ENCODE measurements at regions not wholly inside any gene's neighbourhood (a gene's known extent, or its start where the extent isn't known, plus 50 kb on each side); places are given as distances from the start of the nearest gene placed in this dataset.

DNA sequence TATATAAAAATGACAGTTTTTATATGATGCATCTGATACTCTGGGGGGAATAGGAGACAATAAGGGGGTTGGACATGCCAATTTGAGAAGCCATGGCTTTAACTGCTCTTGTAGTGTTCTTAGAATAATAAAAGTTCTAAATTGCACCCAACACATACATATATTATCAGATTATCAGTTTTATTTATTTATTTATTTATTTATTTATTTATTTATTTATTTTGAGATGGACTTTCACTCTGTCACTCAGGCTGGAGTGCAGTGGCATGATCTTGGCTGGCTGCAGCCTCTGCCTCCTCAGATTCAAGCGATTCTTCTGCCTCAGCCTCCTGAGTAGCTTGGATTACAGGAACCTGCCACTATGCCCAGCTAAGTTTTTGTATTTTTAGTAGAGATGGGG is 356.8 kb downstream of the TLL1 start:
- H3K9ac ChIP-seq: no peak overlapping the region
- TF ChIP-seq, protein P1, sequence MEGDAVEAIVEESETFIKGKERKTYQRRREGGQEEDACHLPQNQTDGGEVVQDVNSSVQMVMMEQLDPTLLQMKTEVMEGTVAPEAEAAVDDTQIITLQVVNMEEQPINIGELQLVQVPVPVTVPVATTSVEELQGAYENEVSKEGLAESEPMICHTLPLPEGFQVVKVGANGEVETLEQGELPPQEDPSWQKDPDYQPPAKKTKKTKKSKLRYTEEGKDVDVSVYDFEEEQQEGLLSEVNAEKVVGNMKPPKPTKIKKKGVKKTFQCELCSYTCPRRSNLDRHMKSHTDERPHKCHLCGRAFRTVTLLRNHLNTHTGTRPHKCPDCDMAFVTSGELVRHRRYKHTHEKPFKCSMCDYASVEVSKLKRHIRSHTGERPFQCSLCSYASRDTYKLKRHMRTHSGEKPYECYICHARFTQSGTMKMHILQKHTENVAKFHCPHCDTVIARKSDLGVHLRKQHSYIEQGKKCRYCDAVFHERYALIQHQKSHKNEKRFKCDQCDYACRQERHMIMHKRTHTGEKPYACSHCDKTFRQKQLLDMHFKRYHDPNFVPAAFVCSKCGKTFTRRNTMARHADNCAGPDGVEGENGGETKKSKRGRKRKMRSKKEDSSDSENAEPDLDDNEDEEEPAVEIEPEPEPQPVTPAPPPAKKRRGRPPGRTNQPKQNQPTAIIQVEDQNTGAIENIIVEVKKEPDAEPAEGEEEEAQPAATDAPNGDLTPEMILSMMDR (IDR thresholded peaks at IDR 0.05): no peak
- no peak overlapping the region for H2AFZ ChIP-seq
- H3K27ac ChIP-seq: no peak overlapping the region
- H3K4me1 ChIP-seq: no peaks in the 10 kb centered on the region
- no peaks in the 10 kb centered on the region for H3K36me3 ChIP-seq (ENCODE audit: control insufficient read depth, insufficient read depth, low read length)
- no peak overlapping the region for H3K4me2 ChIP-seq (ENCODE audit: low read length)
- no peaks in the 10 kb centered on the region for H3K9me3 ChIP-seq (ENCODE audit: control insufficient read depth, low read length)
- H3K4me3 ChIP-seq (ENCODE audit: low read depth, low read length): no peak overlapping the region
- H3K27me3 ChIP-seq (ENCODE audit: control insufficient read depth, insufficient read depth, low read length): no peaks in the 10 kb centered on the region
- H3K79me2 ChIP-seq: no peaks in the 10 kb centered on the region

DNA sequence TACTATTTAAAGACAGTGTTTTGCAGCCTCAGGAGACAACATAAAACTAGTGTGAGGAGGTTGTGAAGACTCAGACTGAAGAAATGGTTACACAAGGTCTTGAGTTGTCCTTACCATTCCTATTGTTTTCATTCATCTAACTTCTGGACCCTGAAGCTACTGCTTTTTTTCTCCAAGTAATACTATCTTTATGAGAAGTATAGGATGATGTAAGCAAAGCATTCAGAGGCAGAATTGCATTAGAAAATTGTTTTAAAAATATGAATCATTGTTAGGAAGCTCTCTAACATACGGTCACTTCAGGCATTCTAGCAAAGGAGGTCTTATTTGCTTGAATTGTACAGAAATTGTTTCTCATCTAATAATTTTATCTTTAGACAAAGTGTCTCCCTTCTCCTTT is 357.8 kb downstream of the TLL1 start:
- H3K4me2 ChIP-seq (ENCODE audit: low read length): no peak overlapping the region
- H2AFZ ChIP-seq: no peak overlapping the region
- no peak overlapping the region for H3K9ac ChIP-seq
- H3K9me3 ChIP-seq (ENCODE audit: control insufficient read depth, low read length): no peaks in the 10 kb centered on the region
- no peak overlapping the region for H3K4me3 ChIP-seq (ENCODE audit: low read depth, low read length)
- no peaks in the 10 kb centered on the region for H3K4me1 ChIP-seq
- H3K79me2 ChIP-seq: no peaks in the 10 kb centered on the region
- no peaks in the 10 kb centered on the region for H3K27me3 ChIP-seq (ENCODE audit: control insufficient read depth, insufficient read depth, low read length)
- no peaks in the 10 kb centered on the region for H3K36me3 ChIP-seq (ENCODE audit: control insufficient read depth, insufficient read depth, low read length)
- TF ChIP-seq, protein P1 (IDR thresholded peaks at IDR 0.05): no peak
- H3K27ac ChIP-seq: no peak overlapping the region

DNA sequence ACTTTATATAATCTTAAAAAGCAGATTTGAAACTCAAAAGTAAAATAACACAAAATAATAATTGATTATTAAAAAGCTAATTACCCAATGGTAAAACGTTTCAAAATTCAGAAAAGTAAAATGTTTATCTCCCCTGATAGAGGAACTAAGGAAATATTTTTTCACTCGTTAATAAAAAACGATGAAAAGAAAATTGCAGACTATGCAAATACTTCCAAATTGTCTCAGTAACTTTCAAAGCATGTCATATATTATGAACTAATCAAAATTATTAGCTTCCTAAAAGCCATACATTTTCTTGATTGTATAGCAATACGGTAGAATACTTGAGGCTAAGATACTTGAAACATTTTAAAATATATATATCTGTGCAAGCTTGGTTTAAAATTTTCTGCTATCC is 366.3 kb downstream of the TLL1 start:
- no peaks in the 10 kb centered on the region for H3K36me3 ChIP-seq (ENCODE audit: control insufficient read depth, insufficient read depth, low read length)
- TF ChIP-seq, protein P1 (IDR thresholded peaks at IDR 0.05): no peak
- no peak overlapping the region for H3K9ac ChIP-seq
- H3K4me2 ChIP-seq (ENCODE audit: low read length): no peak overlapping the region
- no peaks in the 10 kb centered on the region for H3K9me3 ChIP-seq (ENCODE audit: control insufficient read depth, low read length)
- no peaks in the 10 kb centered on the region for H3K27me3 ChIP-seq (ENCODE audit: control insufficient read depth, insufficient read depth, low read length)
- no peak overlapping the region for H2AFZ ChIP-seq
- no peak overlapping the region for H3K4me3 ChIP-seq (ENCODE audit: low read depth, low read length)
- H3K79me2 ChIP-seq: no peaks in the 10 kb centered on the region
- no peak overlapping the region for H3K27ac ChIP-seq
- H3K4me1 ChIP-seq: no peaks in the 10 kb centered on the region

DNA sequence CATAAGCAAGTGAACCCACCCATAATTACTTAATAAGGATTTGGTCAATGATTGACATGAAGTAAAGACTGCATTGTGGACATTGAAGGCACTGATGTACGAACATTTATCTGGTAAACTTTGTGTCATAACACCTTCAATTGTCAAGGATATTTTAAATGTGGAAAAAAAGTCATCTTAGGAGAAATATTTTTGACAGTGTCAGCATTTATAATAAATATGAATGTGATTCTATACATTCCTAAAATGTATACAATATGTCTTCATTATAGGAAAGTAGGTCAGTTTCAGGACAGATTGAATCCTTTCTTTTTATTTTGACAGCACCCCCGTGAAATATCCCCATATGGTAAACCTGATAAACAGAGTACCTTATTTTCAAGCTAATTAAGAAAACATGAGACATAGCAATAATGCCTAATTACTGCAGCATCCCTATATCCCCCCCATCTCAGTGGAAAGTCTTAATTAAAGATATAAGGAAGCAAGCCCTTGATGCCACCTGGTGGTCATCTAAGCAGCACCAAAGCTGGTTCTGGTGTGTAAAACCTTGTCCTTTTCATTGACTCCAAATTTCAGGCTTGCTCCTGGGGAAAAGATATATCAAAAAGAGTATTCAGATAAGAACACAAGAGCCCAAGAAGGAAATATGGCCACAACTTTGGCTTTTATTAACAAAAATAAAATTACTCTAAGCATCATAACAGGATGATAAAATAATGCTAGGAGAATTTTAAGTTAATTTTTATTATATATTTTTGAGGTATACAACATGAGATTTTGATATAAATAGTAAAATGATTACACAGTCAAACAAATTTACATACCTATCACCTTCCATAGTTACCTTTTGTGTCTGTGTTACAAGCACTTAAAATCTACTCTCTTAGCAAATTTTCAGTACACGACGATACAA is 379.7 kb downstream of the TLL1 start:
- Histone ChIP-seq H3K9me3 (ENCODE audit: control insufficient read depth, low read length) (no peaks in the 10 kb centered on the region), H3K27ac (no peak overlapping the region), H3K79me2 (no peaks in the 10 kb centered on the region), H3K36me3 (ENCODE audit: control insufficient read depth, insufficient read depth, low read length) (no peaks in the 10 kb centered on the region), H3K27me3 (ENCODE audit: control insufficient read depth, insufficient read depth, low read length) (no peaks in the 10 kb centered on the region), H3K4me2 (ENCODE audit: low read length) (no peak overlapping the region), H3K4me1 (no peaks in the 10 kb centered on the region), H3K4me3 (ENCODE audit: low read depth, low read length) (no peak overlapping the region), H2AFZ (no peak overlapping the region), H3K9ac (no peak overlapping the region)
- TF ChIP-seq, protein P1 (IDR thresholded peaks at IDR 0.05): no peak

DNA sequence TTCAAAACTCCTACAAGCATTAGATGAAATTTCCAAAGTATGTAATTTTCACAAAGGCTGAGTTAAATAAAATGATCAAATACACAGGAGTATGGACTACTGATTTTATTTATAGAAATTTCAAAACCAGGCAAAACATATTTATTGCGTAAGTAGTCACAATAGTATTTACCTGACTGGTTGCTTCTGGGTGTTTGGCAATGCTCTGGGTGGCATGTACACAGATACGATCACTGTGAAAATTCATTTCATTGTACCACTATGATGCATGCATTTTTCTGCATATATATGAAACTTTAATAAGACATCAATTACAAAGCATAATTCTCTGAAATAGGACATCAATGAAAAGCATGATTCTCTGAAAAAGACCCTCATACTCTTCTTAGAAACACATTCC is 384.2 kb downstream of the TLL1 start:
- Histone ChIP-seq H3K4me3 (ENCODE audit: low read depth, low read length) (no peak overlapping the region), H3K4me2 (ENCODE audit: low read length) (no peak overlapping the region), H3K27ac (no peak overlapping the region)

More for the DNA sequence above, 384.2 kb downstream of the TLL1 start:
- no peaks in the 10 kb centered on the region for H3K9me3 ChIP-seq (ENCODE audit: control insufficient read depth, low read length)
- H3K36me3 ChIP-seq (ENCODE audit: control insufficient read depth, insufficient read depth, low read length): no peaks in the 10 kb centered on the region
- H3K79me2 ChIP-seq: no peaks in the 10 kb centered on the region
- H3K4me1 ChIP-seq: no peaks in the 10 kb centered on the region
- H2AFZ ChIP-seq: no peak overlapping the region
- H3K27me3 ChIP-seq (ENCODE audit: control insufficient read depth, insufficient read depth, low read length): no peaks in the 10 kb centered on the region
- H3K9ac ChIP-seq: no peak overlapping the region
- TF ChIP-seq, protein P1 (IDR thresholded peaks at IDR 0.05): no peak

Data from parathyroid adenoma (tissue), 2 donors.